C4-2B (cell line): ENCODE measurements at regions not wholly inside any gene's neighbourhood (a gene's known extent, or its start where the extent isn't known, plus 50 kb on each side); places are given as distances from the start of the nearest gene placed in this dataset.

Experiments
- CTCF ChIP-seq: fragments of 450-650 bp; conservative IDR thresholded peaks from 2 replicates; pipeline ENCODE4 v1.5.1; 2017; ENCODE audit warnings: mild to moderate bottlenecking
- ZFX ChIP-seq: fragments of 450-650 bp; IDR thresholded peaks from 2 replicates; pipeline ENCODE4 v1.6.1; 2017

DNA sequence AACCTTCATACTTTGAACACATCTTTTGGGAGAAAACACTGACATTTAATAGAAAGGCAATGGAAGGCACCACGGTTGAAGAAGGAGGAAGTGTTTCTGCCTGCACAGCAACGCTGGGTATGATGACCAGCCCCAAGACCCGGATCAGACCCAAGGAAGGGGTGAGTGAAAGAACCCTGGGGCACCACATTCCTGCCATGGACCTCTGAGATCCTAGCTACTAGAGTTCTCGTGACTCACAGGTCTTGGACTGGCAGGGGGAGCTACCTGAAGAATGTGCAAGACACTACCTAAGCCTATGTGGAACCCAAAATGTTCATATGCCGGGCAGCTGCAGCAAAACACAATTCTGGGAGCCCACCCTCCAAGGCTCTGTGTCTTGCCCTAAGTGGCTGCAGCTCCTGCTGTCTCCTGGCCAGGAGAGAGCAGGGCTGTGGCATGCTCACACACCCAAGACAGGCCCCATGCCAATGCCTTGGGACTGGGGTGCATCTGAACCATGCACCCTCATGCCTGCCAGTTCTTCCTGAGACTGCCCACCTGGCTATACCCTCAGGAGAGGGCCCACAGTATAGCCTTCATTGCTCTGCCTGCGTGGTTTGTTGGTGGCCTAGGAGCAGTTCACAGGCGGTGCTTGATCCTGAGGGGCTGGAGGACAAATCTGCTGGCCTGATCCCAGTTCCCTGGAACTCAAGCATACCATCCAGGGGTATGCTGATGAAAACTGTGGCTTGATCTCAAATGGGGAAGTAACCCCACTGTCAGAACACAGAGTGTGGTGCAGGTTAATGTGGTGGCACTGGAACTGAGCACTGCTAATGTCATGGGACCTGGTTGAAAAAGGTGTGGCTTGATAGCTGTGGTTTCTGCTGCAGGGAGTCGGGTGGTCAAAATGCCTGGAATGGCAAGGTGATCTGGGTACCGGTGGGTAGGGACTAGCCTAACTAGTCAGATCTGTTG is 353.3 kb upstream of the ARHGEF26 start:
- TF ChIP-seq CTCF = no peak
- TF ChIP-seq ZFX = no peak
